ENCODE measurements at regions not wholly inside any gene's neighbourhood (a gene's known extent, or its start where the extent isn't known, plus 50 kb on each side); places are given as distances from the start of the nearest gene placed in this dataset.

GRCh38 chr2:121162893-121163292 is 122.1 kb downstream of the TFCP2L1 start:
- H3K9me3 ChIP-seq (ENCODE audit: control insufficient read depth in 1 of 2, low read length in 2 of 2): peaks cover 7 to 9% of the 10 kb centered on the region in 2 donors
- no peaks in the 10 kb centered on the region for H3K27me3 ChIP-seq (ENCODE audit: control insufficient read depth in 1 of 2, insufficient read depth in 2 of 2, low read length in 2 of 2)
- H3K9ac ChIP-seq (ENCODE audit: low read depth in 1 of 2, low read length in 2 of 2): no peak overlapping the region
- no peaks in the 10 kb centered on the region for H3K36me3 ChIP-seq (ENCODE audit: control insufficient read depth in 1 of 2, insufficient read depth in 2 of 2, low read length in 2 of 2)
- H3K27ac ChIP-seq (ENCODE audit: low read depth, low read length): no peak overlapping the region
- H3K4me1 ChIP-seq (ENCODE audit: control insufficient read depth in 1 of 2, insufficient read depth in 2 of 2, low read length in 2 of 2): no peaks in the 10 kb centered on the region
- H3K4me3 ChIP-seq (ENCODE audit: low read depth in 1 of 2, low read length in 2 of 2): no peak overlapping the region

DNA sequence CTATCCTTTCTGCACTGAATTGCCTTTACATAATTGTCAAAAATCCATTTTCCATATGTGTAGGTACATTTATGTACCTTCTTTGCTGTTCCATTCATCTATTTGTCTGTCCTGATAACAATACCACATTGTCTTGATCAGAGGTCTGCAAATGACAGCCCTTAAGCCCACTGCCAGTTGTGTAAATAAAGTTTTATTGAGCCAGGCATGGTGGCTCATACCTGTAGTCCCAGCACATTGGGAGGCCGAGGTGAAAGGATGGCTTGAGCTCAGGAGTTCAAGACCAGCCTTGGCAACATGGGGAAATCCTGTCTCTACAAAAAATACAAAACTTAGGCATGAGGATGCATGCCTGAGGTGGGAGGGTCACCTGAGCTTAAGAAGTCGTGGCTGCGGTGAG is 121.0 kb downstream of the TFCP2L1 start:
- Histone ChIP-seq H3K27me3 (ENCODE audit: control insufficient read depth in 1 of 2, insufficient read depth in 2 of 2, low read length in 2 of 2) (no peaks in the 10 kb centered on the region), H3K4me1 (ENCODE audit: control insufficient read depth in 1 of 2, insufficient read depth in 2 of 2, low read length in 2 of 2) (no peaks in the 10 kb centered on the region), H3K9me3 (ENCODE audit: control insufficient read depth in 1 of 2, low read length in 2 of 2) (peaks cover 6 to 9% of the 10 kb centered on the region in 2 donors), H3K9ac (ENCODE audit: low read depth in 1 of 2, low read length in 2 of 2) (no peak overlapping the region), H3K27ac (ENCODE audit: low read depth, low read length) (no peak overlapping the region), H3K4me3 (ENCODE audit: low read depth in 1 of 2, low read length in 2 of 2) (no peak overlapping the region), H3K36me3 (ENCODE audit: control insufficient read depth in 1 of 2, insufficient read depth in 2 of 2, low read length in 2 of 2) (no peaks in the 10 kb centered on the region)

DNA sequence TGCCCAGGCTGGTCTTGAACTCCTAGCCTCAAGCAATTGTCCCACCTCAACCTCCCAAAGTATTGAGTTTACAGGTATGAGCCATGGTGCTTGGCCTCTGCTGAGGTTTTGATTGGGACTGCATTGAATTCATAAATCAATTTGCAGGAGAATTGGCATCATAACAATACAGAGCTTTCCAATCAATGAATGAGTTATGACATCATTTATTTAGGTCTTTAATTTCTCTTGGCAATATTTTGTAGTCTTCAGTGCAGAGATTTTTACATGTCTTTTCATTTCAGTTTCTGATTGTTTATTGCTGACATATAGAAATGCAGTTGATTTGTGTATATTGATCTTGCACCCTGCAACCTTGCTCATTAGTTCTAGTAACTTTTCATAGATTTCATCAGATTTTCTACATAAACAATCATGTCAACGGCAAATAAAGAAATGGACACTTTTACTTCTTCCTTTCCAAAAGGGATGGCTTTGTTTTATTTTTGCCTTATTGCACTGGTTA is 119.9 kb downstream of the TFCP2L1 start:
- Histone ChIP-seq H3K9ac (ENCODE audit: low read depth in 1 of 2, low read length in 2 of 2) (no peak overlapping the region), H3K27ac (ENCODE audit: low read depth, low read length) (no peak overlapping the region), H3K36me3 (ENCODE audit: control insufficient read depth in 1 of 2, insufficient read depth in 2 of 2, low read length in 2 of 2) (no peaks in the 10 kb centered on the region), H3K27me3 (ENCODE audit: control insufficient read depth in 1 of 2, insufficient read depth in 2 of 2, low read length in 2 of 2) (no peaks in the 10 kb centered on the region), H3K9me3 (ENCODE audit: control insufficient read depth in 1 of 2, low read length in 2 of 2) (peaks cover 6 to 9% of the 10 kb centered on the region in 2 donors), H3K4me1 (ENCODE audit: control insufficient read depth in 1 of 2, insufficient read depth in 2 of 2, low read length in 2 of 2) (no peaks in the 10 kb centered on the region), H3K4me3 (ENCODE audit: low read depth in 1 of 2, low read length in 2 of 2) (no peak overlapping the region)
